ENCODE measurements at regions not wholly inside any gene's neighbourhood (a gene's known extent, or its start where the extent isn't known, plus 50 kb on each side); places are given as distances from the start of the nearest gene placed in this dataset.

- DNase-seq (ENCODE audit: low read depth in 2 of 2) = no peak
These were observed 510.9 kb downstream of the TXNL1 start for GRCh38 chr18:56127322-56128099.

GRCh38 chr18:56124186-56124585 lies 514.2 kb downstream of the TXNL1 start:
- DNase-seq (ENCODE audit: low read depth in 2 of 2) = peak in 1 of 2 donors; percentile 6

- no peak for DNase-seq (ENCODE audit: low read depth in 2 of 2)
These were observed 516.7 kb downstream of the TXNL1 start for GRCh38 chr18:56121669-56122068.

- DNase-seq (ENCODE audit: low read depth in 2 of 2) = no peak
These were observed 517.6 kb downstream of the TXNL1 start for GRCh38 chr18:56120782-56121181.

- DNase-seq (ENCODE audit: low read depth in 2 of 2) = no peak
These were observed 518.7 kb downstream of the TXNL1 start for GRCh38 chr18:56119681-56120080.

GRCh38 chr18:56118422-56118821 lies 520.0 kb downstream of the TXNL1 start:
- no peak for DNase-seq (ENCODE audit: low read depth in 2 of 2)

- DNase-seq (ENCODE audit: low read depth in 2 of 2) = no peak
These were observed 523.0 kb downstream of the TXNL1 start for GRCh38 chr18:56115071-56116015.

- DNase-seq (ENCODE audit: low read depth in 2 of 2) = no peak
These were observed 525.0 kb upstream of the TCF4 start for GRCh38 chr18:56112984-56113383.

GRCh38 chr18:56112013-56112749 lies 524.2 kb upstream of the TCF4 start:
- no peak for DNase-seq (ENCODE audit: low read depth in 2 of 2)

- no peak for DNase-seq (ENCODE audit: low read depth in 2 of 2)
These were observed 521.8 kb upstream of the TCF4 start for GRCh38 chr18:56109757-56110156.

GRCh38 chr18:56108478-56109367 lies 520.7 kb upstream of the TCF4 start:
- DNase-seq (ENCODE audit: low read depth in 2 of 2) = peak in 1 of 2 donors; percentile 41

- DNase-seq (ENCODE audit: low read depth in 2 of 2) = no peak
These were observed 520.0 kb upstream of the TCF4 start for GRCh38 chr18:56107821-56108477.

GRCh38 chr18:56100090-56100722 lies 512.2 kb upstream of the TCF4 start:
- DNase-seq (ENCODE audit: low read depth in 2 of 2) = no peak

GRCh38 chr18:56097621-56098020 lies 509.6 kb upstream of the TCF4 start:
- no peak for DNase-seq (ENCODE audit: low read depth in 2 of 2)

GRCh38 chr18:56096861-56097260 lies 508.9 kb upstream of the TCF4 start:
- peak in 1 of 2 donors; percentile 21 for DNase-seq (ENCODE audit: low read depth in 2 of 2)

- no peak for DNase-seq (ENCODE audit: low read depth in 2 of 2)
These were observed 501.7 kb upstream of the TCF4 start for GRCh38 chr18:56089612-56090258.

- DNase-seq (ENCODE audit: low read depth in 2 of 2) = no peak
These were observed 498.8 kb upstream of the TCF4 start for GRCh38 chr18:56086786-56087185.

GRCh38 chr18:56086176-56086575 lies 498.2 kb upstream of the TCF4 start:
- DNase-seq (ENCODE audit: low read depth in 2 of 2) = no peak

- no peak for DNase-seq (ENCODE audit: low read depth in 2 of 2)
These were observed 497.6 kb upstream of the TCF4 start for GRCh38 chr18:56085551-56085950.

Data from lung microvascular endothelial cell (primary cell).